ENCODE measurements at regions not wholly inside any gene's neighbourhood (a gene's known extent, or its start where the extent isn't known, plus 50 kb on each side); places are given as distances from the start of the nearest gene placed in this dataset.

DNA sequence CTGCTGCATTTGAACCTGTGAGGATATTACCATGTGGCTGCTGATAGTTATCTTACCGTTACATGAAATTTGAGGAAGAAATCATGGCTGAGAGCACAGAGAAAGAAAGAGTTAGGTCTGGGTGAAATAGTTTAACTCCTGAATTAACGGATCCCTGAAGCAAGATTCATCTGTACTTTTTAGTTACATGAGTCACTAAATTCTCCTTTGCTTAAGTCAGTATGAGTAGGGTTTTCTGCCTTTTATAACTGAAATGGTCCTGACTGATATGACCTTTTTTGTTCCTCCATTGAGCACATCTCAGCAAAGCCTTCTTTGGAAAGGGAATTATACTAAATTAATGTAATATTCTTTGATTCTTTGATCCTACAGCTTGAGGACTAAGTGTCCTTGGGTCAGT lies 333.3 kb upstream of the ZFP64 start:
- H3K36me3 ChIP-seq, result no peaks in the 10 kb centered on the region
- no peak overlapping the region for H3K27ac ChIP-seq
- no peaks in the 10 kb centered on the region for H3K4me1 ChIP-seq
- TF ChIP-seq CTCF (IDR thresholded peaks at IDR 0.05), result no peak
- H3K9me3 ChIP-seq, result no peaks in the 10 kb centered on the region
- no peak for DNase-seq (ENCODE audit: low spot score)
- no peaks in the 10 kb centered on the region for H3K27me3 ChIP-seq
- no peak overlapping the region for H3K4me3 ChIP-seq

- no peak overlapping the region for H3K4me3 ChIP-seq
- peaks cover 0 to 7% of the 10 kb centered on the region in 2 donors for H3K9me3 ChIP-seq
- DNase-seq (ENCODE audit: low spot score), result no peak
- no peak for TF ChIP-seq CTCF (IDR thresholded peaks at IDR 0.05)
- no peaks in the 10 kb centered on the region for H3K27me3 ChIP-seq
- H3K27ac ChIP-seq, result no peak overlapping the region
- H3K36me3 ChIP-seq, result no peaks in the 10 kb centered on the region
- no peaks in the 10 kb centered on the region for H3K4me1 ChIP-seq
These were observed 327.2 kb upstream of the ZFP64 start for GRCh38 chr20:52518735-52519134.

DNA sequence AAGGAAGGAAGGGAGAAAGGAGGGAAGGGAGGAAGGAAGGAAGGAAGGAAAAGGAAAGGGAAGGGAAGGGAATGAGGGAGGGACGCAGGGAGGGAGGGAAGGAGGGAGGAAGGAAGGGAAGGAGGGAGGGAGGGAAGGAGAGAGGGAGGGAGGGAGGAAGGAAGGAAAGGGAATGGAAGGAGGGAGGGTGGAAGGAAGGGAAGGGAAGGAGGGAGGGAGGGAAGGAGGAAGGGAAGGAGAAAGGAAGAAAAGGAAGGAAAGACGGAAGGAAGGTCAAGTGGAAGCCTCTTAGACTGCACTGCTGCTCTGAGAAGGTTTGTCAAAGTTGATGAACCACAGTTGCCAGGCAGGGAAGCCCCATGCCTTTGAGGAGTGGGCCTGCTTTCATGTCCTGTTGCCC lies 324.3 kb upstream of the ZFP64 start:
- H3K9me3 ChIP-seq, result peaks cover 0 to 7% of the 10 kb centered on the region in 2 donors
- no peaks in the 10 kb centered on the region for H3K4me1 ChIP-seq
- TF ChIP-seq CTCF (IDR thresholded peaks at IDR 0.05), result no peak
- DNase-seq (ENCODE audit: low spot score), result no peak
- H3K4me3 ChIP-seq, result no peak overlapping the region
- H3K36me3 ChIP-seq, result no peaks in the 10 kb centered on the region
- H3K27me3 ChIP-seq, result no peaks in the 10 kb centered on the region
- no peak overlapping the region for H3K27ac ChIP-seq

- Histone ChIP-seq H3K36me3 (no peaks in the 10 kb centered on the region), H3K4me1 (no peaks in the 10 kb centered on the region), H3K27me3 (no peaks in the 10 kb centered on the region), H3K27ac (no peak overlapping the region), H3K9me3 (peaks cover 0 to 5% of the 10 kb centered on the region in 2 donors), H3K4me3 (no peak overlapping the region)
- no peak for DNase-seq (ENCODE audit: low spot score)
- TF ChIP-seq CTCF (IDR thresholded peaks at IDR 0.05), result no peak
These were observed 308.6 kb upstream of the ZFP64 start for GRCh38 chr20:52500157-52500556.

DNA sequence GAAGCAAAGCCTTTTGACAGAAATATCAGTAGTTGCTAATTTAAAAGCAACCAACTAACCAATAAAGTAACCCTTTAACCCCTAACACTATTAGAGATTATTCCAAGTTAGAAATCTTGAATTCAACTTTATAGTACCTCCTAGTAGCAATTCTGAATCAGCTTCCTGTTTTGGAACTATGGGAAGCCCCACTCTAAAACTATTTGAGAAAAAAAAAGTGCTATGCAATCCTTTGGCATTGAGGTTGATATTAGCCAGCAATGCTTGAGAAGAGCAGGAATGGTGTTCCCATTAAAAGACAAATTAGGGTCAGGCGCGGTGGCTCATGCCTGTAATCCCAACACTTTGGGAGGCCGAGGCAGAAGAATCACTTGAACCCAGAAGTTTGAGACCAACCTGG lies 306.2 kb upstream of the ZFP64 start:
- H3K27me3 ChIP-seq, result no peaks in the 10 kb centered on the region
- no peak for DNase-seq (ENCODE audit: low spot score)
- H3K4me3 ChIP-seq, result no peak overlapping the region
- no peaks in the 10 kb centered on the region for H3K36me3 ChIP-seq
- no peak for TF ChIP-seq CTCF (IDR thresholded peaks at IDR 0.05)
- H3K9me3 ChIP-seq, result no peaks in the 10 kb centered on the region
- no peak overlapping the region for H3K27ac ChIP-seq
- H3K4me1 ChIP-seq, result peaks cover 0 to 6% of the 10 kb centered on the region in 2 donors

- H3K27me3 ChIP-seq, result no peaks in the 10 kb centered on the region
- no peak for TF ChIP-seq CTCF (IDR thresholded peaks at IDR 0.05)
- no peak overlapping the region for H3K27ac ChIP-seq
- no peaks in the 10 kb centered on the region for H3K36me3 ChIP-seq
- no peak overlapping the region for H3K4me3 ChIP-seq
- H3K9me3 ChIP-seq, result no peaks in the 10 kb centered on the region
- peaks cover 0 to 6% of the 10 kb centered on the region in 2 donors for H3K4me1 ChIP-seq
- DNase-seq (ENCODE audit: low spot score), result no peak
These were observed 304.6 kb upstream of the ZFP64 start for GRCh38 chr20:52496191-52496590.
